NB4 (cell line): ENCODE measurements at regions not wholly inside any gene's neighbourhood (a gene's known extent, or its start where the extent isn't known, plus 50 kb on each side); places are given as distances from the start of the nearest gene placed in this dataset.

ENCODE experiments used
- DNase-seq: peaks from one replicate; pipeline ENCODE4 v3.0.0; 2010; ENCODE audit warnings: low read depth
- H3K4me3 ChIP-seq: one replicate; pipeline ENCODE4 v1.5.1; 2011; ENCODE audit warnings: mild to moderate bottlenecking, low read depth, low read length, moderate library complexity
- MAX ChIP-seq: IDR thresholded peaks from 2 replicates; pipeline ENCODE4 v1.6.1; 2011; ENCODE audit warnings: low read depth, low read length
- MYC ChIP-seq: IDR thresholded peaks from 2 replicates; pipeline ENCODE4 v1.6.1; 2011; ENCODE audit warnings: low read depth, low read length
- POLR2A ChIP-seq: IDR thresholded peaks from 2 replicates; pipeline ENCODE4 v1.6.1; 2011; ENCODE audit warnings: mild to moderate bottlenecking; ENCODE audit not compliant: insufficient read length; ENCODE audit errors: extremely low read depth
- TF ChIP-seq, protein P1 (sequence below): IDR thresholded peaks from one replicate; pipeline ENCODE4 v1.5.1; 2012; ENCODE audit warnings: low read depth, low read length

- no peak for DNase-seq
- TF ChIP-seq, protein P1, sequence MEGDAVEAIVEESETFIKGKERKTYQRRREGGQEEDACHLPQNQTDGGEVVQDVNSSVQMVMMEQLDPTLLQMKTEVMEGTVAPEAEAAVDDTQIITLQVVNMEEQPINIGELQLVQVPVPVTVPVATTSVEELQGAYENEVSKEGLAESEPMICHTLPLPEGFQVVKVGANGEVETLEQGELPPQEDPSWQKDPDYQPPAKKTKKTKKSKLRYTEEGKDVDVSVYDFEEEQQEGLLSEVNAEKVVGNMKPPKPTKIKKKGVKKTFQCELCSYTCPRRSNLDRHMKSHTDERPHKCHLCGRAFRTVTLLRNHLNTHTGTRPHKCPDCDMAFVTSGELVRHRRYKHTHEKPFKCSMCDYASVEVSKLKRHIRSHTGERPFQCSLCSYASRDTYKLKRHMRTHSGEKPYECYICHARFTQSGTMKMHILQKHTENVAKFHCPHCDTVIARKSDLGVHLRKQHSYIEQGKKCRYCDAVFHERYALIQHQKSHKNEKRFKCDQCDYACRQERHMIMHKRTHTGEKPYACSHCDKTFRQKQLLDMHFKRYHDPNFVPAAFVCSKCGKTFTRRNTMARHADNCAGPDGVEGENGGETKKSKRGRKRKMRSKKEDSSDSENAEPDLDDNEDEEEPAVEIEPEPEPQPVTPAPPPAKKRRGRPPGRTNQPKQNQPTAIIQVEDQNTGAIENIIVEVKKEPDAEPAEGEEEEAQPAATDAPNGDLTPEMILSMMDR = no peak
- no peak for TF ChIP-seq POLR2A
- TF ChIP-seq MAX = no peak
- no peak for TF ChIP-seq MYC
- no peak overlapping the region for H3K4me3 ChIP-seq
Measured at GRCh38 chr7:8314566-8314965, 52.6 kb upstream of the ICA1 start.

DNA sequence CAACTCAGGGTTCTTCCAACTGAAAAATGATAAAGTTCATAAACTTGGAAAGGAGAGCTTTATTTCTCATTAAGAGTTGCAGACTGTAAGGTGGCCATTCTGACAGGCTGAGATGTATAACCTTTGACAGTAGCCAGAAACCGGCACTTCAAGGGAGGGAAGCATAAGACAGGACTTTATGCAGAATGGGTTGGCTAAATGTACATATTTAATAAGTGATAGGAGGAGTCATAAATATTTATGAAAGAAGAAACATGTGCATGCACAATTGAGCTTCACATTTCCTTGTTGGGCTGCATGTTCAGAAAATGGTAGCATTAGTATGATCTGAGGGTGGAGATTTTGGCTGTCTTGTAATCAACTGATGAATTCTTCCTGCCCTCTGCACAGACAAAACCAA, 57.1 kb upstream of the ICA1 start:
- H3K4me3 ChIP-seq = no peak overlapping the region
- DNase-seq = no peak
- TF ChIP-seq POLR2A = no peak
- TF ChIP-seq, protein P1 = no peak
- no peak for TF ChIP-seq MAX
- TF ChIP-seq MYC = no peak

GRCh38 chr7:8320174-8320573, 58.2 kb upstream of the ICA1 start:
- no peak for DNase-seq
- TF ChIP-seq, protein P1 = no peak
- no peak for TF ChIP-seq POLR2A
- TF ChIP-seq MAX = no peak
- no peak for TF ChIP-seq MYC
- H3K4me3 ChIP-seq = no peak overlapping the region

DNA sequence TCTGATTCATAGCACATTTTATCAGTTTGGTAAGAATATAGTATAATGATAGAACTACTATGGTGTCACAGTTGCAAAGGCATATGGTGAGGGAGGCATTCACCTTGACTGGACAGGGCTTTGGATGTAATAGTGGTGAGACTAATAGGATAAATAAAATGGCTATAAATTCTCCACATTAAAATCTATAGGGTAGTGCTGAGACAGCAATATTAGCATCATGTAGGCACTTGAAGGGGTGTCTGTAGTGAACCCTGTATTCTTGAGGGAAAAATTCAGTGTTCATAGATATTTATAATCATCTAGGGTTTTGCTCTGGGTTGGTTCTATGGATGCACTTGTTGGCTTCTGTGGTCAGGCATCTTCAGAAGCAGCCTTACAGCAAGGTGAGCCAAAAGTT, 59.3 kb upstream of the ICA1 start:
- no peak for DNase-seq
- TF ChIP-seq MAX (no peak), MYC (no peak), POLR2A (no peak)
- TF ChIP-seq, protein P1 = no peak
- no peak overlapping the region for H3K4me3 ChIP-seq

GRCh38 chr7:8322667-8323066, 60.7 kb upstream of the ICA1 start:
- H3K4me3 ChIP-seq = no peak overlapping the region
- no peak for DNase-seq
- TF ChIP-seq, protein P1 = no peak
- TF ChIP-seq MAX (no peak), MYC (no peak), POLR2A (no peak)

DNA sequence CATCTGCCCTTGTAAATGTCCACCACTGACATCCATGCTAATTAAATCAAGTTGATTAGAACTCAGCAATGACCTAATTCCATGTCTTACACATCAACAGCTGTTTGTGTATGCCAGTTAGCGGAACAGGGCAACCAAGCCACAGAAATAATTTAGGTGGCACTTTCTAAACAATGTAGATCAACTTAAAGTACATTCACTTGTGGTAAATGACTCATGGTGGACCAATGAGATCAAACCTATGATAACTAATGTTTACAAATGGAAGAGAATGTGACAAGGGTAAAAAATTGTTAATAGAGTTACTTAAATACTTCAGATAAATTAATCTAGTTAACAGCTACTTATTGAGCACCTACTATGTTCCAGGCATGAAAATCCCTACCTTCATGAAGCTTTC, 63.1 kb upstream of the ICA1 start:
- TF ChIP-seq MAX (no peak), MYC (no peak), POLR2A (no peak)
- TF ChIP-seq, protein P1 = no peak
- DNase-seq = peak; percentile 6

More for the DNA sequence above, 63.1 kb upstream of the ICA1 start:
- no peak overlapping the region for H3K4me3 ChIP-seq
